Naive thymus-derived CD8-positive, alpha-beta T cell (primary cell): ENCODE measurements at regions not wholly inside any gene's neighbourhood (a gene's known extent, or its start where the extent isn't known, plus 50 kb on each side); places are given as distances from the start of the nearest gene placed in this dataset.
A peak's percentile ranks its signal among the peaks of the same experiment; 100 is the strongest.
"Not testable (repeated sequence)": the region's sequence is repeated elsewhere in the genome, so short reads cannot be mapped to it uniquely, and the experiment has no call there.

Experiments used
- ATAC-seq, 2 donors: fragments of 150-1000 bp; cut with Tn5 transposase in 1 of 2; sonication (Bioruptor Pico), chemical (Tn5 transposase) in 1 of 2; 1 replicate in 1 of 2; 2 replicates in 1 of 2; pipeline ENCODE4 v1.10.0; 2021; ENCODE audit warnings: mild to moderate bottlenecking in 2 of 2, moderate library complexity in 2 of 2
- POLR2A ChIA-PET: fragments of 350-600 bp; sonication (Branson Sonifier 250); formaldehyde crosslinking; loops from one replicate; lab custom pipeline; 2021; ENCODE audit warnings: antibody characterized with exemption; lab: Charles Lee
- DNase-seq, 10 donors: peaks; one replicate each; pipeline versions ENCODE4 v3.0.0 to v3.0.0-alpha.2; 2020 to 2022
- H3K27ac Mint-ChIP-seq, 10 donors: one replicate each; pipeline ENCODE4 v1.8.0; 2020 to 2022; ENCODE audit warnings: mild to moderate bottlenecking in 10 of 10, mixed read lengths in 10 of 10, moderate library complexity in 4 of 10, inconsistent platforms in 1 of 10
- H3K27me3 Mint-ChIP-seq, 5 donors: one replicate each; pipeline ENCODE4 v1.8.0; 2021 to 2022; ENCODE audit warnings: mixed read lengths in 5 of 5
- H3K36me3 Mint-ChIP-seq, 3 donors: one replicate each; pipeline ENCODE4 v1.8.0; 2020 to 2022; ENCODE audit warnings: mixed read lengths in 3 of 3, mild to moderate bottlenecking in 2 of 3, inconsistent platforms in 1 of 3
- H3K4me1 Mint-ChIP-seq, 4 donors: one replicate each; pipeline ENCODE4 v1.8.0; 2021 to 2022; ENCODE audit warnings: mixed read lengths in 4 of 4
- H3K4me3 Mint-ChIP-seq, 10 donors: one replicate each; pipeline ENCODE4 v1.8.0; 2020 to 2022; ENCODE audit warnings: mild to moderate bottlenecking in 10 of 10, mixed read lengths in 10 of 10, moderate library complexity in 6 of 10, inconsistent platforms in 1 of 10
- H3K9me3 Mint-ChIP-seq, 9 donors: one replicate each; pipeline ENCODE4 v1.8.0; 2020 to 2022; ENCODE audit warnings: mixed read lengths in 9 of 9, mild to moderate bottlenecking in 3 of 9, inconsistent platforms in 1 of 9, moderate library complexity in 1 of 9

- POLR2A ChIA-PET = no interaction called here
- Mint-ChIP-seq H3K27ac (no peak overlapping the region), H3K27me3 (no peaks in the 10 kb centered on the region), H3K36me3 (no peaks in the 10 kb centered on the region), H3K9me3 (peaks cover 0 to 8% (median 2%) of the 10 kb centered on the region in 9 donors), H3K4me1 (no peaks in the 10 kb centered on the region), H3K4me3 (no peak overlapping the region)
- no peak for DNase-seq
- no peak for ATAC-seq
Measured at GRCh38 chr13:81138353-81138980, 797.5 kb upstream of the SPRY2 start.

GRCh38 chr13:81133066-81133465, 792.1 kb upstream of the SPRY2 start:
- POLR2A ChIA-PET = no interaction called here
- H3K4me3 Mint-ChIP-seq = no peak overlapping the region
- no peak for ATAC-seq

GRCh38 chr13:81117416-81117815, 776.5 kb upstream of the SPRY2 start:
- no peaks in the 10 kb centered on the region for H3K36me3 Mint-ChIP-seq
- ATAC-seq (no peak), DNase-seq (no peak)
- H3K27ac Mint-ChIP-seq = no peak overlapping the region
- H3K9me3 Mint-ChIP-seq = peaks cover 0 to 13% (median 2%) of the 10 kb centered on the region in 9 donors
- no peak overlapping the region for H3K4me3 Mint-ChIP-seq
- H3K27me3 Mint-ChIP-seq = no peaks in the 10 kb centered on the region
- no peaks in the 10 kb centered on the region for H3K4me1 Mint-ChIP-seq
- POLR2A ChIA-PET = no interaction called here

More at GRCh38 chr13:81133066-81133465, 792.1 kb upstream of the SPRY2 start:
- DNase-seq = no peak
- Mint-ChIP-seq H3K27me3 (no peaks in the 10 kb centered on the region), H3K4me1 (no peaks in the 10 kb centered on the region), H3K27ac (no peak overlapping the region), H3K9me3 (peaks cover 0 to 21% (median 6%) of the 10 kb centered on the region in 9 donors), H3K36me3 (no peaks in the 10 kb centered on the region)

DNA sequence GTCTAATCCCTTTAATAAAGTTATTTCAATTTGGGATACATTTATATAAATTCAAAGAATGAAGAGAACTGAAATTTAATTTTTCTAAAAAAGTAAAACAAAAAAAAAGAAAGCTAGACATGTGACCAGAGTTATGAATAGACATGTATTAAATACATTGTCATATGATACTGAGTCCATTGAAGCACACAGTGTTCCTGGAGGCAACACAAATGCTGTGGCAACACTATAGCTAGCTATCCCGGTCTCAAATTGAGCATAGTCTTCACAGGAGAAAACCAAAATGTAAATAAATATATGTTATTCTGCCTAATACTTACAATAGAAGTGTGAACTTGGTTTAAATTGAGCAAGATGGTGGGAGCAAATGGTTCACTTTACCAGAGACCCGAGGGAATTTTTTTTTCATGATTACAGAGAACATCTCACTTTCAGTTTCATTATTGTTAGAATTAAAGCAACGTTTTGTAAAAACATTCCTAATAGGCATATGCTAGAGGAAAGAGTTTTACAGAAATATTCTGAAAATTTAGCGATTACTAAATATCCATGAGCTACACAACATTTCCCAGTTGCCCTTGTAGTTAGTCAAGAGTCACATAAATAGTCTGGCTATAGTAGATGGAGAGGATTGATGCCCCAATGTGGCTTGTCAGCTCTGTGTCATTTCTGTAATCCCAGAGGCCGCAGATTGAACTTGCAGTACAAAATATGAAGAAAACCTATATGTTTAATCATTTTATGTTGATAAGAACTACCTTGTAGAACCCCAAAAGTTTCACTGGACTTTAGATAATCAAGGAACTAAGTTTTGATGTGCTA, 775.7 kb upstream of the SPRY2 start:
- H3K27me3 Mint-ChIP-seq = no peaks in the 10 kb centered on the region
- no peaks in the 10 kb centered on the region for H3K36me3 Mint-ChIP-seq
- no peak for DNase-seq
- H3K4me3 Mint-ChIP-seq = peak overlapping the region in 1 of 10 donors; percentile 78
- POLR2A ChIA-PET = no interaction called here
- peaks cover 0 to 13% (median 2%) of the 10 kb centered on the region in 9 donors for H3K9me3 Mint-ChIP-seq
- no peaks in the 10 kb centered on the region for H3K4me1 Mint-ChIP-seq
- ATAC-seq = no peak
- H3K27ac Mint-ChIP-seq = peak overlapping the region in 1 of 10 donors; percentile 52

GRCh38 chr13:81109026-81109425, 768.1 kb upstream of the SPRY2 start:
- no peak overlapping the region for H3K27ac Mint-ChIP-seq
- H3K9me3 Mint-ChIP-seq = peaks cover 0 to 9% (median 4%) of the 10 kb centered on the region in 9 donors
- no peaks in the 10 kb centered on the region for H3K36me3 Mint-ChIP-seq
- DNase-seq (no peak), ATAC-seq (no peak)
- no peaks in the 10 kb centered on the region for H3K4me1 Mint-ChIP-seq
- H3K27me3 Mint-ChIP-seq = no peaks in the 10 kb centered on the region
- POLR2A ChIA-PET = no interaction called here
- H3K4me3 Mint-ChIP-seq = no peak overlapping the region

DNA sequence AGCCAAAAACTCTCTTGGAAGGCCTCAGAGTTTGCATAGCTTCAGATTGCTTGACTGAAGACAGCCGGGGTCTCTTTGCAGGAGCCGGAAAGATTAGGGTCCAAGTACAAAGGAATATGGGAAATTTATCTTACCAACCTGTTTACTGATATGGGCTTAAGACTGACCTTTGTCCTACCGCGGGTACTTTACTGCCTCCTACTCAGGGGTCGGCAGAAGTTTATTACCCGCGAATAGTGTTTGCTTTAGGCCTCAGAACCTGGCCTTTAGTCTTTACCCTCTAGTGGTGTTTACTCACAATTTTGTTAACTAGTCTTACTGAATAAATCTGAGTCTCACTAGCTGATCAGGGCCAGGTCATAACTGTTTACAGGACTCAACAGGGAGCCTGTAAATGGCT, 765.4 kb upstream of the SPRY2 start:
- H3K27ac Mint-ChIP-seq = no peak overlapping the region
- POLR2A ChIA-PET = no interaction called here
- H3K4me3 Mint-ChIP-seq = no peak overlapping the region
- no peaks in the 10 kb centered on the region for H3K4me1 Mint-ChIP-seq
- H3K36me3 Mint-ChIP-seq = no peaks in the 10 kb centered on the region
- ATAC-seq (no peak), DNase-seq (no peak)
- H3K27me3 Mint-ChIP-seq = no peaks in the 10 kb centered on the region
- H3K9me3 Mint-ChIP-seq = peaks cover 0 to 10% (median 4%) of the 10 kb centered on the region in 9 donors

DNA sequence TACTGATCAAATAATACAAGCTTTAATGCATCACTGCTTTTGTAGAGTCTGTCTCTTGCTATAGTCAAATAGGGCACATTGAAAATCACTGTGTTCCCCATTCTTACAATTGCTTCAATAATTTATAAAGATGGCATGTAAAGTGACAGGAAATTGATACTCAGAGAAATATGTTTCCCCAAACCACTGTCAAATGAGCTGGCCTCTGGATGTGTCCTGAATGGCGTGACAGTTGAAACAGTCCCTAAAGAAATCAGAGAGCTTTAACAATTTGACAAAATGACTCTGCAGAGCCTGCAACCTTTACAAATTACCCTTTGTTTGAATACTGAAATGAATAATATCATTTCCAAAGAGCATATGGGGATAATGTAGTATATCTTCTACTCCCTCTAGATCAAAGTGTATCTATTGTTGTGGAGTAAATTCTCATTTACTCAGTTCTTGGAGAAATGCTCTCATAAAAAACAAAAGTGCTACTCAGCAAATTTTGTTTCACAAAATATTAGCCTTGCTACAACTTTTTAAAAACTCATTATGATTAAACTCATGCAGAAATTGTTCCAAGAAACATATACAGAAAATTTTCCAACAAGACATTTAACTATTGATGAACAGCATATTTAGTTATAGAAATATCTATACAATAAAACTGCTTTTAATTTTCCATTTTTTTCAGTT, 763.2 kb upstream of the SPRY2 start:
- no peak overlapping the region for H3K4me3 Mint-ChIP-seq
- DNase-seq = no peak
- H3K9me3 Mint-ChIP-seq = peaks cover 0 to 15% (median 6%) of the 10 kb centered on the region in 9 donors
- no peak for ATAC-seq
- H3K27ac Mint-ChIP-seq = no peak overlapping the region
- no peaks in the 10 kb centered on the region for H3K4me1 Mint-ChIP-seq
- H3K36me3 Mint-ChIP-seq = no peaks in the 10 kb centered on the region
- no peaks in the 10 kb centered on the region for H3K27me3 Mint-ChIP-seq
- POLR2A ChIA-PET = no interaction called here

DNA sequence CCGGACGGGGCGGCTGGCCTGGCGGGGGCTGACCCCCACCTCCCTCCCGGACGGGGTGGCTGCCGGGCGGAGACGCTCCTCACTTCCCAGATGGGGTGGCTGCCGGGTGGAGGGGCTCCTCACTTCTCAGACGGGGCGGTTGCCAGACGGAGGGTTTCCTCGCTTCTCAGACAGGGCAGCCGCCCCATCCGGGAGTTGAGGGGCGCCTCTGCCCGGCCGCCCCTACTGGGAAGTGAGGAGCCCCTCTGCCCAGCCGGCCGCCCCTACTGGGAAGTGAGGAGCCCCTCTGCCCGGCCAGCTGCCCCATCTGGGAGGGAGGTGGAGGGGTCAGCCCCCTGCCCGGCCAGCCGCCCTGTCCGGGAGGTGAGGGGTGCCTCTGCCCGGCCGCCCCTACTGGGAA, 761.1 kb upstream of the SPRY2 start:
- H3K4me3 Mint-ChIP-seq, ATAC-seq, H3K27me3 Mint-ChIP-seq, H3K27ac Mint-ChIP-seq, H3K4me1 Mint-ChIP-seq, POLR2A ChIA-PET, H3K36me3 Mint-ChIP-seq, DNase-seq: not testable (repeated sequence)
- H3K9me3 Mint-ChIP-seq = peaks cover 0 to 15% (median 4%) of the 10 kb centered on the region in 9 donors

- Mint-ChIP-seq H3K27ac (no peak overlapping the region), H3K36me3 (no peaks in the 10 kb centered on the region), H3K9me3 (peaks cover 0 to 13% (median 3%) of the 10 kb centered on the region in 9 donors), H3K4me3 (no peak overlapping the region), H3K27me3 (no peaks in the 10 kb centered on the region), H3K4me1 (no peaks in the 10 kb centered on the region)
- ATAC-seq (no peak), DNase-seq (no peak)
- POLR2A ChIA-PET = no interaction called here
Measured at GRCh38 chr13:81089371-81090157, 748.6 kb upstream of the SPRY2 start.

GRCh38 chr13:81080911-81081454, 740.1 kb upstream of the SPRY2 start:
- POLR2A ChIA-PET = no interaction called here
- H3K4me3 Mint-ChIP-seq = no peak overlapping the region
- ATAC-seq = no peak

GRCh38 chr13:81078048-81078447, 737.1 kb upstream of the SPRY2 start:
- H3K27ac Mint-ChIP-seq = no peak overlapping the region
- H3K4me3 Mint-ChIP-seq = no peak overlapping the region
- POLR2A ChIA-PET = no interaction called here
- ATAC-seq (no peak), DNase-seq (no peak)
- H3K4me1 Mint-ChIP-seq = no peaks in the 10 kb centered on the region
- no peaks in the 10 kb centered on the region for H3K27me3 Mint-ChIP-seq
- H3K9me3 Mint-ChIP-seq = peaks cover 0 to 14% (median 4%) of the 10 kb centered on the region in 9 donors
- no peaks in the 10 kb centered on the region for H3K36me3 Mint-ChIP-seq

More at GRCh38 chr13:81080911-81081454, 740.1 kb upstream of the SPRY2 start:
- H3K36me3 Mint-ChIP-seq = no peaks in the 10 kb centered on the region
- peaks cover 0 to 26% (median 4%) of the 10 kb centered on the region in 9 donors for H3K9me3 Mint-ChIP-seq
- H3K27me3 Mint-ChIP-seq = no peaks in the 10 kb centered on the region
- no peak overlapping the region for H3K27ac Mint-ChIP-seq
- H3K4me1 Mint-ChIP-seq = no peaks in the 10 kb centered on the region
- no peak for DNase-seq

DNA sequence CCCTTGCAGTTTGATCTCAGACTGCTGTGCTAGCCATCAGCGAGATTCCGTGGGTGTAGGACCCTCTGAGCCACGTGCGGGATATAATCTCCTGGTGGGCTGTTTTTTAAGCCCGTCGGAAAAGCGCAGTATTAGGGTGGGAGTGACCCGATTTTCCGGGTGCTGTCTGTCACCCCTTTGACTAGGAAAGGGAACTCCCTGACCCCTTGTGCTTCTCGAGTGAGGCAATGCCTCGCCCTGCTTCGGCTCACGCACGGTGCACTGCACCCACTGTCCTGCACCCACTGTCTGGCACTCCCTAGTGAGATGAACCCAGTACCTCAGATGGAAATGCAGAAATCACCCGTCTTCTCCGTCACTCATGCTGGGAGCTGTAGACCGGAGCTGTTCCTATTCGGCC, 728.9 kb upstream of the SPRY2 start:
- H3K4me3 Mint-ChIP-seq, POLR2A ChIA-PET, H3K27ac Mint-ChIP-seq, H3K36me3 Mint-ChIP-seq, DNase-seq, ATAC-seq, H3K9me3 Mint-ChIP-seq, H3K27me3 Mint-ChIP-seq, H3K4me1 Mint-ChIP-seq: not testable (repeated sequence)
